ENCODE measurements at regions not wholly inside any gene's neighbourhood (a gene's known extent, or its start where the extent isn't known, plus 50 kb on each side); places are given as distances from the start of the nearest gene placed in this dataset.
A peak's percentile ranks its signal among the peaks of the same experiment; 100 is the strongest.

- H3K27me3 ChIP-seq, result no peaks in the 10 kb centered on the region
- H3K9me3 ChIP-seq (ENCODE audit: low read depth), result no peaks in the 10 kb centered on the region
- no peaks in the 10 kb centered on the region for H3K4me1 ChIP-seq (ENCODE audit: low read depth)
- no peak for DNase-seq (ENCODE audit: low read depth in 1 of 2, low spot score in 1 of 2)
- H3K36me3 ChIP-seq, result no peaks in the 10 kb centered on the region
- H3K4me3 ChIP-seq, result no peak overlapping the region
- H3K27ac ChIP-seq, result no peak overlapping the region
- TF ChIP-seq, protein P1, sequence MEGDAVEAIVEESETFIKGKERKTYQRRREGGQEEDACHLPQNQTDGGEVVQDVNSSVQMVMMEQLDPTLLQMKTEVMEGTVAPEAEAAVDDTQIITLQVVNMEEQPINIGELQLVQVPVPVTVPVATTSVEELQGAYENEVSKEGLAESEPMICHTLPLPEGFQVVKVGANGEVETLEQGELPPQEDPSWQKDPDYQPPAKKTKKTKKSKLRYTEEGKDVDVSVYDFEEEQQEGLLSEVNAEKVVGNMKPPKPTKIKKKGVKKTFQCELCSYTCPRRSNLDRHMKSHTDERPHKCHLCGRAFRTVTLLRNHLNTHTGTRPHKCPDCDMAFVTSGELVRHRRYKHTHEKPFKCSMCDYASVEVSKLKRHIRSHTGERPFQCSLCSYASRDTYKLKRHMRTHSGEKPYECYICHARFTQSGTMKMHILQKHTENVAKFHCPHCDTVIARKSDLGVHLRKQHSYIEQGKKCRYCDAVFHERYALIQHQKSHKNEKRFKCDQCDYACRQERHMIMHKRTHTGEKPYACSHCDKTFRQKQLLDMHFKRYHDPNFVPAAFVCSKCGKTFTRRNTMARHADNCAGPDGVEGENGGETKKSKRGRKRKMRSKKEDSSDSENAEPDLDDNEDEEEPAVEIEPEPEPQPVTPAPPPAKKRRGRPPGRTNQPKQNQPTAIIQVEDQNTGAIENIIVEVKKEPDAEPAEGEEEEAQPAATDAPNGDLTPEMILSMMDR (IDR thresholded peaks at IDR 0.05; ENCODE audit: low read depth, low read length), result no peak
Measured at GRCh38 chr9:759983-760736, 81.3 kb upstream of the DMRT1 start.

DNA sequence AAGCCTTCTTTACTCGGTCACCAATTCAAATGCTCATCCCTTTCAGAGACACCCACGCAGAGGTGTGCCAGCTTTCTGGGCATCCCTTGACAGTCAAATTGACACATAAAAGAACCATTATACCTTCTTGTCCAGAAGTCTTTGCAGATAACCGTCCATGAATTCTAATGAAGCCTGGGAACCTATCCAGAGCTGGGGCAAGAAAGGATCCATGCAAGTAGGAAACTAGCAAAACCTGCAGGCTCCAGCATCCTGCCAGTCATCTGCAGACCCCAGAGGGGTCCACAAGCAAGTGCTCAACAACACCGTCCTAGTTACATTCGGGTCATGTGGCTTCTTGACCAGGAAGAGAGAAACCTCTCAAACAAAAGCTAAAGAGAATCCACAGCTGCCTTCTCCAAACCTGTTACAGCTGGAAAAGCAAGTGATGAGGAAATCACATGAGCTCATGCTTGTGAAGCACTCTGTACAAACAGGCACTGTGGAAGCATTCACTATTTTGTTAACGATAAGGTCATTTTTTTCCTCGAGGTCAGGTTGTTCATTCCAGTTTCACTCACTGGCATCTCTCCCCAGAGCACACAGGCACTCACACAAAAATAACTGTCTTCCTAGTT, 80.2 kb upstream of the DMRT1 start:
- H3K9me3 ChIP-seq (ENCODE audit: low read depth), result no peaks in the 10 kb centered on the region
- TF ChIP-seq, protein P1 (IDR thresholded peaks at IDR 0.05; ENCODE audit: low read depth, low read length), result no peak
- no peaks in the 10 kb centered on the region for H3K4me1 ChIP-seq (ENCODE audit: low read depth)
- peak in 1 of 2 donors; percentile 55 for DNase-seq (ENCODE audit: low read depth in 1 of 2, low spot score in 1 of 2)
- H3K27ac ChIP-seq, result no peak overlapping the region
- no peaks in the 10 kb centered on the region for H3K36me3 ChIP-seq
- H3K27me3 ChIP-seq, result no peaks in the 10 kb centered on the region
- no peak overlapping the region for H3K4me3 ChIP-seq

DNA sequence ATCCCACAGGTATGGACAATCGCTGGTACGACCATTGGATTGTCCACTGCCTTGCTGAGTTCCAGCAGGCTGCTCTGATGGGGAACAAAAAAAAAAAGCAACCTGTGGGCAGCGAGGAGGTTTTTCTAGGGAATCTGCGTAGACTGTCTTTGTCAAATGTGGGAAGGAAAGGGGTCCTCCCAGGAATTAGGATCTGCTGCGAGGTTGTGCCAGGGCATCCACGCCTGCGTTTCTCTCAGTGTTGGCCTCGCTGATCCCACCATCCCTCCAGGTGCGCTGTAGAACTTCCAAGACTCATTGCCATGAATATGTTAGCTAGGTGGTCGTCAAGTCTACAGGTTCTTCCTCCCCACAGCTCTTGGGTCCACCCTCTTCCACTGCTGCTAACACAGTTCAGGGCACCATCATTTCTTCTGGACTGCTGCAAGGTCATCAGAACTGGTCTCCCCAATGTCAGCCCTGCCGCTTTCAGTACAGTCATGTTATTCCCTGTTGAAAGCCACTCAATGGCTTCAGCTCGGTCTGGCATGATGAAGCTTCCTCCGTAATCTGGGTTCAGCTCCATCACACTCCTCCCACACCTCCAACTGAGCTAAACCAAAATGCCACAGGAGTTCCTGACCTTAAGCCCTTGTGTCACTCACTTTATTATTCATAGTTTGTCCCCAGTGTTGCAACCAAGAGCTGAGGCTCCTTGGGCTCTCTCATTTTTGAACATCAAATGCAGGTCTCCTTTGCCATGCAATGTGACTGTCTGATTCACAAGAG, 79.5 kb upstream of the DMRT1 start:
- TF ChIP-seq, protein P1 (IDR thresholded peaks at IDR 0.05; ENCODE audit: low read depth, low read length), result no peak
- no peak overlapping the region for H3K4me3 ChIP-seq
- no peak for DNase-seq (ENCODE audit: low read depth in 1 of 2, low spot score in 1 of 2)
- no peak overlapping the region for H3K27ac ChIP-seq
- H3K27me3 ChIP-seq, result no peaks in the 10 kb centered on the region
- H3K9me3 ChIP-seq (ENCODE audit: low read depth), result no peaks in the 10 kb centered on the region
- no peaks in the 10 kb centered on the region for H3K4me1 ChIP-seq (ENCODE audit: low read depth)
- no peaks in the 10 kb centered on the region for H3K36me3 ChIP-seq

- Histone ChIP-seq H3K4me1 (ENCODE audit: low read depth) (no peaks in the 10 kb centered on the region), H3K36me3 (no peaks in the 10 kb centered on the region), H3K9me3 (ENCODE audit: low read depth) (no peaks in the 10 kb centered on the region), H3K27ac (no peak overlapping the region), H3K27me3 (no peaks in the 10 kb centered on the region), H3K4me3 (no peak overlapping the region)
- TF ChIP-seq, protein P1 (IDR thresholded peaks at IDR 0.05; ENCODE audit: low read depth, low read length), result no peak
- DNase-seq (ENCODE audit: low read depth in 1 of 2, low spot score in 1 of 2), result no peak
Measured at GRCh38 chr9:763692-764091, 77.8 kb upstream of the DMRT1 start.

DNA sequence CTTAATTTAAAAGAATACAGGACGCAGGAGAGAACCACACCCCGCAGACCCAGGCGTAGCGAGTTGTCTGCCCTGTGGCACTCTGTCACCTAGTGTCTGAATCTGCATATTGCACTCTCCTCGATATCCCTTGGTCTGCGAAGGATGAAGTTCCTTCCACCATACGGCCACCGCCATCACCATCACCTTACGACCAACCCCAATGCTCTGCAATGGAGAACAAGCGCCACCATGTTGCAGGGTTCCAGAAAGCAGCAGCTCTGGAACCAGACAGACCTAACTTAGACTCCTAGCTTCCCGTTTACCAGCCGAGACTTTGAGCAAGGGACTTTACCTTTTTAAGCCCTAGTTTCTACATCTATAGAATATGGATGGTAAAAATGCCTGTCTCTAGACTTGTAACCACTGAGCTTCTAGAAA, 77.4 kb upstream of the DMRT1 start:
- no peaks in the 10 kb centered on the region for H3K27me3 ChIP-seq
- no peaks in the 10 kb centered on the region for H3K9me3 ChIP-seq (ENCODE audit: low read depth)
- no peak overlapping the region for H3K27ac ChIP-seq
- no peak overlapping the region for H3K4me3 ChIP-seq
- H3K36me3 ChIP-seq, result no peaks in the 10 kb centered on the region
- TF ChIP-seq, protein P1 (IDR thresholded peaks at IDR 0.05; ENCODE audit: low read depth, low read length), result peak; percentile 67
- no peaks in the 10 kb centered on the region for H3K4me1 ChIP-seq (ENCODE audit: low read depth)
- peak; percentile 68 to 69 for DNase-seq (ENCODE audit: low read depth in 1 of 2, low spot score in 1 of 2)
